ENCODE measurements at regions not wholly inside any gene's neighbourhood (a gene's known extent, or its start where the extent isn't known, plus 50 kb on each side); places are given as distances from the start of the nearest gene placed in this dataset.

- DNase-seq (ENCODE audit: low spot score), result no peak
- intact Hi-C loops (cut with DNase I), result no loop called here
- H3K27ac ChIP-seq, result no peak overlapping the region
- H3K4me3 ChIP-seq, result no peak overlapping the region
- TF ChIP-seq POLR2AphosphoS5 (IDR thresholded peaks at IDR 0.05) (no peak), POLR2A (IDR thresholded peaks at IDR 0.05) (no peak)
- TF ChIP-seq, protein P1, sequence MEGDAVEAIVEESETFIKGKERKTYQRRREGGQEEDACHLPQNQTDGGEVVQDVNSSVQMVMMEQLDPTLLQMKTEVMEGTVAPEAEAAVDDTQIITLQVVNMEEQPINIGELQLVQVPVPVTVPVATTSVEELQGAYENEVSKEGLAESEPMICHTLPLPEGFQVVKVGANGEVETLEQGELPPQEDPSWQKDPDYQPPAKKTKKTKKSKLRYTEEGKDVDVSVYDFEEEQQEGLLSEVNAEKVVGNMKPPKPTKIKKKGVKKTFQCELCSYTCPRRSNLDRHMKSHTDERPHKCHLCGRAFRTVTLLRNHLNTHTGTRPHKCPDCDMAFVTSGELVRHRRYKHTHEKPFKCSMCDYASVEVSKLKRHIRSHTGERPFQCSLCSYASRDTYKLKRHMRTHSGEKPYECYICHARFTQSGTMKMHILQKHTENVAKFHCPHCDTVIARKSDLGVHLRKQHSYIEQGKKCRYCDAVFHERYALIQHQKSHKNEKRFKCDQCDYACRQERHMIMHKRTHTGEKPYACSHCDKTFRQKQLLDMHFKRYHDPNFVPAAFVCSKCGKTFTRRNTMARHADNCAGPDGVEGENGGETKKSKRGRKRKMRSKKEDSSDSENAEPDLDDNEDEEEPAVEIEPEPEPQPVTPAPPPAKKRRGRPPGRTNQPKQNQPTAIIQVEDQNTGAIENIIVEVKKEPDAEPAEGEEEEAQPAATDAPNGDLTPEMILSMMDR (IDR thresholded peaks at IDR 0.05), result no peak
- 56% methylated on average over 2 of the region's 2 CpGs for WGBS
- H3K27me3 ChIP-seq (replicated peaks; ENCODE audit: insufficient read depth), result no peaks in the 10 kb centered on the region
- no peaks in the 10 kb centered on the region for H3K9me3 ChIP-seq
- no peaks in the 10 kb centered on the region for H3K4me1 ChIP-seq (replicated peaks)
- no peaks in the 10 kb centered on the region for H3K36me3 ChIP-seq
Observed at GRCh38 chr14:82911930-82912329, 1378.3 kb upstream of the SEL1L start.

DNA sequence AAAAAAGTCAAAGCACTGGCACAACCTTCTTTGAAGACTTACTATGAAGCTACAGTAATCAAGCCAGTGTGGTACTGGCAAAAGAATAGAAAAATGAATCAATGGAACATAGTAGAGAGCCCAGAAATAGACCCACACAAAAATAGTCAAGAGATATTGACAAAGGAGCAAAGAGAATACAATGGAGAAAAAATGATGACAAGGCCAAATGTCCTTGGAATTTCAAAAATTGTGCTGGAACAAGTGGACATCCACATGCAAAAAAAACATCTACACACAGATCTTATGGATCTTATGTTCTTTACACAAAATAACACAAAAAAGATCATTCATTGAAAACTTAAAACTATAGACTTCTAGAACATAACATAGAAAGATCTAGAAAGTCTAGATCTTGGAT, 1379.7 kb upstream of the SEL1L start:
- TF ChIP-seq POLR2AphosphoS5 (IDR thresholded peaks at IDR 0.05) (no peak), POLR2A (IDR thresholded peaks at IDR 0.05) (no peak)
- TF ChIP-seq, protein P1 (IDR thresholded peaks at IDR 0.05), result no peak
- intact Hi-C loops (cut with DNase I), result no loop called here
- DNase-seq (ENCODE audit: low spot score), result no peak
- no peaks in the 10 kb centered on the region for H3K27me3 ChIP-seq (replicated peaks; ENCODE audit: insufficient read depth)
- no peaks in the 10 kb centered on the region for H3K9me3 ChIP-seq
- H3K27ac ChIP-seq, result no peak overlapping the region
- H3K4me3 ChIP-seq, result no peak overlapping the region
- H3K36me3 ChIP-seq, result no peaks in the 10 kb centered on the region
- H3K4me1 ChIP-seq (replicated peaks), result no peaks in the 10 kb centered on the region

DNA sequence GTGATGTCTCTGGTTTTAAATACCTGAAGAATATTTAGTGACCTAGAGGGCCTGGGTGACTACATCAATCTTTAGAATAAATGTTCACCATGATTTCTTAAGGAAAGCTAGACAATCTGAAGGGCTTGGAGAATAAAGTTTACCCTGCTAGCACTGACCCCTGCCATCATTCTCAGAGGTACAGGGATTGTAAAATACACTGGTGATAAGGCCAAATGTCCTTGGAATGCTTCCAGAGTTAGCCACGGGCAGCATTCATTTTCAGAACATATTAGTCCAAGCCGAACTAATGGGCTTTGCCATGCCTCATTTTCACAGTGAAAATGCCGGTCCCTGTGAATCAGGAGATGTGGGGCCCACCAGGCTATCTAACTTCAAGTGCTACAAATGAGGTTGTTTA, 1381.7 kb upstream of the SEL1L start:
- no peak overlapping the region for H3K27ac ChIP-seq
- TF ChIP-seq POLR2A (IDR thresholded peaks at IDR 0.05) (no peak), POLR2AphosphoS5 (IDR thresholded peaks at IDR 0.05) (no peak)
- TF ChIP-seq, protein P1 (IDR thresholded peaks at IDR 0.05), result no peak
- no peak for DNase-seq (ENCODE audit: low spot score)
- H3K9me3 ChIP-seq, result no peaks in the 10 kb centered on the region
- intact Hi-C loops (cut with DNase I), result no loop called here
- H3K4me3 ChIP-seq, result no peak overlapping the region
- H3K27me3 ChIP-seq (replicated peaks; ENCODE audit: insufficient read depth), result no peaks in the 10 kb centered on the region
- no peaks in the 10 kb centered on the region for H3K36me3 ChIP-seq
- no peaks in the 10 kb centered on the region for H3K4me1 ChIP-seq (replicated peaks)
- WGBS, result 81% methylated on average over 3 of the region's 3 CpGs

GRCh38 chr14:82935691-82936090, 1402.0 kb upstream of the SEL1L start:
- 79% methylated on average over 1 of the region's 1 CpG for WGBS
- DNase-seq (ENCODE audit: low spot score), result no peak
- Histone ChIP-seq H3K4me1 (replicated peaks) (no peaks in the 10 kb centered on the region), H3K9me3 (no peaks in the 10 kb centered on the region), H3K27ac (no peak overlapping the region), H3K4me3 (no peak overlapping the region), H3K36me3 (no peaks in the 10 kb centered on the region), H3K27me3 (replicated peaks; ENCODE audit: insufficient read depth) (no peaks in the 10 kb centered on the region)
- intact Hi-C loops (cut with DNase I), result no loop called here
- TF ChIP-seq POLR2AphosphoS5 (IDR thresholded peaks at IDR 0.05), result no peak
- no peak for TF ChIP-seq POLR2A (IDR thresholded peaks at IDR 0.05)
- TF ChIP-seq, protein P1 (IDR thresholded peaks at IDR 0.05), result no peak

GRCh38 chr14:82951171-82951570, 1417.5 kb upstream of the SEL1L start:
- intact Hi-C loops (cut with DNase I), result no loop called here

More at GRCh38 chr14:82951171-82951570, 1417.5 kb upstream of the SEL1L start:
- Histone ChIP-seq H3K27ac (no peak overlapping the region), H3K36me3 (no peaks in the 10 kb centered on the region), H3K27me3 (replicated peaks; ENCODE audit: insufficient read depth) (no peaks in the 10 kb centered on the region), H3K9me3 (no peaks in the 10 kb centered on the region), H3K4me3 (no peak overlapping the region), H3K4me1 (replicated peaks) (no peaks in the 10 kb centered on the region)
- no peak for TF ChIP-seq POLR2A (IDR thresholded peaks at IDR 0.05)
- no peak for DNase-seq (ENCODE audit: low spot score)

All from prostate gland (tissue), 2 donors.